ENCODE measurements at regions not wholly inside any gene's neighbourhood (a gene's known extent, or its start where the extent isn't known, plus 50 kb on each side); places are given as distances from the start of the nearest gene placed in this dataset.

DNA sequence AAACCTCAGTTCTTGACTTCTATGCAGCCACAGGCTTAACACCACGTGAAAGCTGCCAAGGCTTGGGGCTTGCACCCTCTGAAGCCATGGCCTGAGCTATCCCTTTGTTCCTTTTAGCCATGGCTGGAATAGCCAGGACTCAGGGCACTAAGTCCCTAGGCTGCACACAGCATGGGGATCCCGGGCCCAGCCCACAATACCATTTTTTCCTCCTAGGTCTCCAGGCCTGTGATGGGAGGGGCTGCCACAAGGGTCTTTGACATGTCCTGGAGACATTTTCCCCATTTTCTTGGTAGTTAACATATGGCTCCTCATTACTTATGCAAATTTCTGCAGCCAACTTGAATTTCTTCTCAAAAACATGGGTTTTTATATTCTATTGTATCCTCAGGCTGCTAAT lies 619.1 kb downstream of the NYAP2 start:
- no peaks in the 10 kb centered on the region for H3K79me2 ChIP-seq (ENCODE audit: control insufficient read depth, insufficient read depth, low read length)
- no peak overlapping the region for H3K4me2 ChIP-seq (ENCODE audit: extremely low read depth, insufficient read depth, low read length)
- no peak overlapping the region for H3K9ac ChIP-seq (ENCODE audit: insufficient read depth, low read length)
- no peaks in the 10 kb centered on the region for H4K20me1 ChIP-seq (ENCODE audit: control insufficient read depth, extremely low read depth, insufficient read depth, low read length)
- TF ChIP-seq, protein P1, sequence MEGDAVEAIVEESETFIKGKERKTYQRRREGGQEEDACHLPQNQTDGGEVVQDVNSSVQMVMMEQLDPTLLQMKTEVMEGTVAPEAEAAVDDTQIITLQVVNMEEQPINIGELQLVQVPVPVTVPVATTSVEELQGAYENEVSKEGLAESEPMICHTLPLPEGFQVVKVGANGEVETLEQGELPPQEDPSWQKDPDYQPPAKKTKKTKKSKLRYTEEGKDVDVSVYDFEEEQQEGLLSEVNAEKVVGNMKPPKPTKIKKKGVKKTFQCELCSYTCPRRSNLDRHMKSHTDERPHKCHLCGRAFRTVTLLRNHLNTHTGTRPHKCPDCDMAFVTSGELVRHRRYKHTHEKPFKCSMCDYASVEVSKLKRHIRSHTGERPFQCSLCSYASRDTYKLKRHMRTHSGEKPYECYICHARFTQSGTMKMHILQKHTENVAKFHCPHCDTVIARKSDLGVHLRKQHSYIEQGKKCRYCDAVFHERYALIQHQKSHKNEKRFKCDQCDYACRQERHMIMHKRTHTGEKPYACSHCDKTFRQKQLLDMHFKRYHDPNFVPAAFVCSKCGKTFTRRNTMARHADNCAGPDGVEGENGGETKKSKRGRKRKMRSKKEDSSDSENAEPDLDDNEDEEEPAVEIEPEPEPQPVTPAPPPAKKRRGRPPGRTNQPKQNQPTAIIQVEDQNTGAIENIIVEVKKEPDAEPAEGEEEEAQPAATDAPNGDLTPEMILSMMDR (conservative IDR thresholded peaks at IDR 0.05 in 1 of 2, IDR thresholded peaks at IDR 0.05 in 1 of 2; ENCODE audit: low read depth in 1 of 2, low read length in 2 of 2), result no peak
- no peaks in the 10 kb centered on the region for H3K36me3 ChIP-seq (ENCODE audit: control insufficient read depth, insufficient read depth, low read length)
- no peak for DNase-seq (ENCODE audit: low read depth in 2 of 2)
- no peak overlapping the region for H3K27ac ChIP-seq (ENCODE audit: insufficient read depth, low read length)
- H3K27me3 ChIP-seq (ENCODE audit: control insufficient read depth, insufficient read depth, low read length), result no peaks in the 10 kb centered on the region
- H3K4me1 ChIP-seq (ENCODE audit: control insufficient read depth, extremely low read depth, insufficient read depth, low read length), result no peaks in the 10 kb centered on the region
- no peak overlapping the region for H3K4me3 ChIP-seq (replicated peaks in 1 of 4; ENCODE audit: control extremely low read depth in 1 of 4, insufficient read depth in 1 of 4, low read depth in 3 of 4, low read length in 4 of 4)
- no peak overlapping the region for H2AFZ ChIP-seq (ENCODE audit: low read length)
- H3K9me3 ChIP-seq (ENCODE audit: control insufficient read depth, insufficient read depth, low read depth, low read length), result no peaks in the 10 kb centered on the region

DNA sequence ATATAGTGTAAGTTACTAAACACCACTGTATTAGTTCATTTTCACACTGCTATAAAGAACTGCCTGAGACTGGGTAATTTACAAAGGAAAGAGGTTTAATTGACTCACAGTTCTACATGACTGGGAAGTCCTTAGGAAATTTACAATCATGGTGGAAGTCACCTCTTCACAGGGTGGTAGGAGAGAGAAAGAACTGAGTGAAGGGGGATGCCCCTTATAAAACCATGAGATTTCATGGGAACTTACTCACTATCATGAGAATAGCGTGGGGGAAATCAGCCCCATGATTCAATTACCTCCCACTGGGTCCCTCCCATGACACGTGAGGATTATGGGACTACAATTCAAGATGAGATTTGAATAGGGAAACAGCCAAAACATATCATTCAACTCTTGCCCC lies 618.0 kb downstream of the NYAP2 start:
- H3K27ac ChIP-seq (ENCODE audit: insufficient read depth, low read length), result no peak overlapping the region
- no peaks in the 10 kb centered on the region for H3K4me1 ChIP-seq (ENCODE audit: control insufficient read depth, extremely low read depth, insufficient read depth, low read length)
- H4K20me1 ChIP-seq (ENCODE audit: control insufficient read depth, extremely low read depth, insufficient read depth, low read length), result no peaks in the 10 kb centered on the region
- no peaks in the 10 kb centered on the region for H3K36me3 ChIP-seq (ENCODE audit: control insufficient read depth, insufficient read depth, low read length)
- H3K27me3 ChIP-seq (ENCODE audit: control insufficient read depth, insufficient read depth, low read length), result no peaks in the 10 kb centered on the region
- no peak overlapping the region for H2AFZ ChIP-seq (ENCODE audit: low read length)
- no peak for DNase-seq (ENCODE audit: low read depth in 2 of 2)
- no peak for TF ChIP-seq EZH2 (IDR thresholded peaks at IDR 0.05; ENCODE audit: low read length, missing control alignments)
- TF ChIP-seq, protein P1 (conservative IDR thresholded peaks at IDR 0.05 in 1 of 2, IDR thresholded peaks at IDR 0.05 in 1 of 2; ENCODE audit: low read depth in 1 of 2, low read length in 2 of 2), result no peak
- no peak overlapping the region for H3K4me2 ChIP-seq (ENCODE audit: extremely low read depth, insufficient read depth, low read length)
- no peaks in the 10 kb centered on the region for H3K79me2 ChIP-seq (ENCODE audit: control insufficient read depth, insufficient read depth, low read length)
- H3K9ac ChIP-seq (ENCODE audit: insufficient read depth, low read length), result no peak overlapping the region
- no peaks in the 10 kb centered on the region for H3K9me3 ChIP-seq (ENCODE audit: control insufficient read depth, insufficient read depth, low read depth, low read length)
- no peak overlapping the region for H3K4me3 ChIP-seq (replicated peaks in 1 of 4; ENCODE audit: control extremely low read depth in 1 of 4, insufficient read depth in 1 of 4, low read depth in 3 of 4, low read length in 4 of 4)

DNA sequence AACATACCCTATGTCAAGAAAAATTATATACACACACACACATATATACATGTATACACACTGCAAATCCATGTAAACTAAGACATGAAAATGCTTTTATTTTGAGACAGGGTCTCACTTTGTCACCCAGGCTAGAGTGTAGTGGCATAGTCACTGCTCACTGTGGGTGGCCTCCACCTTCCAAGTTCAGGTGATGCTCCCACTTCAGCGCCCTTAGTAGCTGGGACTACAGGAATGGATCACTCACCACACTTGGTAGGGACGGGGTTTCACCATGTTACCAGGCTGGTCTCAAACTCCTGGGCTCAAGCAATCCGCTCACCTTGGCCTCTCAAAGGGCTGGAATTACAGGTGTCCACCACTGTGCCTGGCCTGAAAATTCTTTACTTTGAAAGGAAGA lies 617.6 kb downstream of the NYAP2 start:
- Histone ChIP-seq H3K27me3 (ENCODE audit: control insufficient read depth, insufficient read depth, low read length) (no peaks in the 10 kb centered on the region), H3K79me2 (ENCODE audit: control insufficient read depth, insufficient read depth, low read length) (no peaks in the 10 kb centered on the region), H4K20me1 (ENCODE audit: control insufficient read depth, extremely low read depth, insufficient read depth, low read length) (no peaks in the 10 kb centered on the region), H3K9me3 (ENCODE audit: control insufficient read depth, insufficient read depth, low read depth, low read length) (no peaks in the 10 kb centered on the region), H2AFZ (ENCODE audit: low read length) (no peak overlapping the region), H3K36me3 (ENCODE audit: control insufficient read depth, insufficient read depth, low read length) (no peaks in the 10 kb centered on the region), H3K27ac (ENCODE audit: insufficient read depth, low read length) (no peak overlapping the region), H3K4me3 (replicated peaks in 1 of 4; ENCODE audit: control extremely low read depth in 1 of 4, insufficient read depth in 1 of 4, low read depth in 3 of 4, low read length in 4 of 4) (no peak overlapping the region), H3K4me2 (ENCODE audit: extremely low read depth, insufficient read depth, low read length) (no peak overlapping the region), H3K9ac (ENCODE audit: insufficient read depth, low read length) (no peak overlapping the region), H3K4me1 (ENCODE audit: control insufficient read depth, extremely low read depth, insufficient read depth, low read length) (no peaks in the 10 kb centered on the region)
- DNase-seq (ENCODE audit: low read depth in 2 of 2), result no peak
- TF ChIP-seq, protein P1 (conservative IDR thresholded peaks at IDR 0.05 in 1 of 2, IDR thresholded peaks at IDR 0.05 in 1 of 2; ENCODE audit: low read depth in 1 of 2, low read length in 2 of 2), result no peak
- TF ChIP-seq EZH2 (IDR thresholded peaks at IDR 0.05; ENCODE audit: low read length, missing control alignments), result no peak
